ENCODE measurements at regions not wholly inside any gene's neighbourhood (a gene's known extent, or its start where the extent isn't known, plus 50 kb on each side); places are given as distances from the start of the nearest gene placed in this dataset.

DNA sequence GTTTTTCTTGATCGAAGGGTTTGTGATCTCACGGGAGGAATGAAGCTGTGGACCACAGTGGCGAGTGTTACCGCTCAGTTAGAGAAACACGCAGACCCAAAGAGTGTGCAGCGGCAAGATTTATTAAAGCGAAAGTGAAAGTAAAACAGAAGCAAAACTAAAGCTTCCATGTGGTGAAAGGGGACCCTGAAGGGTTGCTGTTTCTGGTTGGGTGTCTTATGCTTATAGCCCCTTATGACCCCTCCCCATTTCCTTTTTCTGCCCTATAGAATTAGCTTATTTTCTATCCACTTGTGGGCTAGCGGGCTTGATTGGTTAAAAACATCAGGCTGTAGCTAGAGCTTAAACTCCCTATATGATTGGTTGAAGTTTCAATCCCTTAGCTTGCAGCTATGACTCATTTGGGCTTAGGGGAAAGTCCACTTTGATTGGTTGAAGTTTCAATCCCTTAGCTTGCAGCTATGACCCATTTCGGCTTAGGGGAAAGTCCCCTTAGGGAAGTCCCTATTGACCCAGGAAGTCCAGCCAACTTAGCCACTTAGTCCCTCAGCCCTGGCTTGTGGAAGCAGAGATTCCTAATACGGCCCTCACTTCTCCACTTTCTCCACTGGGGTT is 171.2 kb upstream of the NWD2 start:
- TF ChIP-seq, protein P1, sequence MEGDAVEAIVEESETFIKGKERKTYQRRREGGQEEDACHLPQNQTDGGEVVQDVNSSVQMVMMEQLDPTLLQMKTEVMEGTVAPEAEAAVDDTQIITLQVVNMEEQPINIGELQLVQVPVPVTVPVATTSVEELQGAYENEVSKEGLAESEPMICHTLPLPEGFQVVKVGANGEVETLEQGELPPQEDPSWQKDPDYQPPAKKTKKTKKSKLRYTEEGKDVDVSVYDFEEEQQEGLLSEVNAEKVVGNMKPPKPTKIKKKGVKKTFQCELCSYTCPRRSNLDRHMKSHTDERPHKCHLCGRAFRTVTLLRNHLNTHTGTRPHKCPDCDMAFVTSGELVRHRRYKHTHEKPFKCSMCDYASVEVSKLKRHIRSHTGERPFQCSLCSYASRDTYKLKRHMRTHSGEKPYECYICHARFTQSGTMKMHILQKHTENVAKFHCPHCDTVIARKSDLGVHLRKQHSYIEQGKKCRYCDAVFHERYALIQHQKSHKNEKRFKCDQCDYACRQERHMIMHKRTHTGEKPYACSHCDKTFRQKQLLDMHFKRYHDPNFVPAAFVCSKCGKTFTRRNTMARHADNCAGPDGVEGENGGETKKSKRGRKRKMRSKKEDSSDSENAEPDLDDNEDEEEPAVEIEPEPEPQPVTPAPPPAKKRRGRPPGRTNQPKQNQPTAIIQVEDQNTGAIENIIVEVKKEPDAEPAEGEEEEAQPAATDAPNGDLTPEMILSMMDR (IDR thresholded peaks at IDR 0.05) = no peak
- no peak for TF ChIP-seq ZFX (IDR thresholded peaks at IDR 0.05; ENCODE audit: borderline replicate concordance)
